Fibroblast of skin of left quadriceps (primary cell): ENCODE measurements at regions not wholly inside any gene's neighbourhood (a gene's known extent, or its start where the extent isn't known, plus 50 kb on each side); places are given as distances from the start of the nearest gene placed in this dataset.
"Not testable (repeated sequence)": the region's sequence is repeated elsewhere in the genome, so short reads cannot be mapped to it uniquely, and the experiment has no call there.

Source experiments
- DNase-seq, 2 experiments: peaks; one replicate each; pipeline ENCODE4 v3.0.0-alpha.2; 2013; ENCODE audit warnings: low read depth in 2 of 2

GRCh38 chr16:75837264-75837663 lies 111.0 kb upstream of the CPHXL start:
- DNase-seq: no peak

GRCh38 chr16:75837681-75838080 lies 111.4 kb upstream of the CPHXL start:
- DNase-seq: no peak

- DNase-seq: no peak
These were observed 115.2 kb upstream of the CPHXL start for GRCh38 chr16:75841517-75841916.

GRCh38 chr16:75847172-75847571 lies 120.9 kb upstream of the CPHXL start:
- DNase-seq: no peak

- no peak for DNase-seq
These were observed 127.9 kb upstream of the CPHXL start for GRCh38 chr16:75854152-75854551.

- DNase-seq: no peak
These were observed 134.2 kb upstream of the CPHXL start for GRCh38 chr16:75860326-75861053.

GRCh38 chr16:75861311-75862097 lies 135.2 kb upstream of the CPHXL start:
- no peak for DNase-seq

- DNase-seq: no peak
These were observed 135.8 kb upstream of the CPHXL start for GRCh38 chr16:75862098-75862386.

GRCh38 chr16:75864243-75864642 lies 138.0 kb upstream of the CPHXL start:
- DNase-seq: no peak

- DNase-seq: no peak
These were observed 139.4 kb upstream of the CPHXL start for GRCh38 chr16:75865736-75866135.

GRCh38 chr16:75868636-75869632 lies 142.6 kb upstream of the CPHXL start:
- DNase-seq: no peak

- DNase-seq: not testable (repeated sequence)
These were observed 155.0 kb upstream of the CPHXL start for GRCh38 chr16:75881280-75881679.

- no peak for DNase-seq
These were observed 172.9 kb upstream of the CPHXL start for GRCh38 chr16:75899163-75899562.

GRCh38 chr16:75908331-75909117 lies 182.2 kb upstream of the CPHXL start:
- no peak for DNase-seq

GRCh38 chr16:75909746-75910145 lies 183.5 kb upstream of the CPHXL start:
- no peak for DNase-seq

- no peak for DNase-seq
These were observed 185.6 kb upstream of the CPHXL start for GRCh38 chr16:75911896-75912295.

- no peak for DNase-seq
These were observed 187.7 kb upstream of the CPHXL start for GRCh38 chr16:75913958-75914357.

- no peak for DNase-seq
These were observed 190.2 kb upstream of the CPHXL start for GRCh38 chr16:75916451-75916850.

GRCh38 chr16:75918109-75918508 lies 191.8 kb upstream of the CPHXL start:
- DNase-seq: no peak

GRCh38 chr16:75919664-75920063 lies 193.4 kb upstream of the CPHXL start:
- DNase-seq: peak in 1 of 2 experiments; percentile 14

GRCh38 chr16:75921281-75921680 lies 195.0 kb upstream of the CPHXL start:
- no peak for DNase-seq
